Left lobe of liver (tissue), 2 donors: ENCODE measurements at regions not wholly inside any gene's neighbourhood (a gene's known extent, or its start where the extent isn't known, plus 50 kb on each side); places are given as distances from the start of the nearest gene placed in this dataset.

Source experiments
- ATAC-seq: fragments of 200-7000 bp; cut with Tn5 transposase; one replicate; pipeline ENCODE4 v1.9.1; 2020; ENCODE audit warnings: mild to moderate bottlenecking, moderate library complexity
- DNase-seq: peaks from one replicate; pipeline ENCODE4 v3.0.0-alpha.2; 2020; ENCODE audit warnings: low spot score
- donor health status: DM: no; HTN: no; CAD: no; lungs with moderate emphysema.
- donor health status: DM: no; HTN: yes; CAD: no.

GRCh38 chr13:105144936-105145335, 1390.5 kb downstream of the EFNB2 start:
- ATAC-seq (no peak), DNase-seq (no peak)

DNA sequence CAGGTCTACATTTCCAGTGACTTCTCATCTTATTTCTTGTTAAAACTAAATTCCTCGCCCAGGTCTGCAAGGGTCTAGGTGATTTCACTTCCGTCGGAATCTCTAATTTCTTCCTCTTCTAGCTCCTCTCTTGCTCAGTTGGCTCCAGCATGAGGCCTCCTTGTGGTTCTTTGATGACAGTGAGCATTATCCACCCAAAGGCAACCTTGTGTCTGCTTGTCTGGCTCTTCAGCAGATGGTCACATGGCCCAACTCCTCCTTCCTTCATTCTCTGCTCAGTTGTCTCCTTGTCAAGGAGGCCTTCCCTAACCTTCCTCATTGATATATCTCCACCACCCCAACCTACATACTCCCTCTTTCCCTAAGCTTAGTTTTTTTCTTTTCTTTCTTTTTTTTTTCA, 1391.4 kb downstream of the EFNB2 start:
- no peak for ATAC-seq
- DNase-seq: no peak

DNA sequence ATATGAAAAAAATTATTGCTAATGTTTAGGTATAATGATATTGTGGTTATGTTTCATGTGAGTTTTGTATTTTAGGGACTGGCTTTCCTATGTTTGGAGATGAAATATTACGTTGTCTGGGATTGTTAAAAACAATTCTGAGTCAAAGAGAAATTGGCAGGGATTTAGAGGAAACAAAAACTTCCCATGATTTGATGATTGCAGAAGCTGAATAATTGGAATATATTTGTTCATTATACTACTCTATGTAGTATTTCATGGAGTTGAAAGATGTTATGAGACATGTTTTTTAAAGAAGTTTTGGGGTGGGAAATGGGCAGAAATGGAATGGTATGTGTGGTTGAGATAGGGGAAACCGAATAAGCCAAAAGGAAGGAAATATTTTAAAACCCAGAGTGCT, 1392.9 kb downstream of the EFNB2 start:
- ATAC-seq (no peak), DNase-seq (no peak)

DNA sequence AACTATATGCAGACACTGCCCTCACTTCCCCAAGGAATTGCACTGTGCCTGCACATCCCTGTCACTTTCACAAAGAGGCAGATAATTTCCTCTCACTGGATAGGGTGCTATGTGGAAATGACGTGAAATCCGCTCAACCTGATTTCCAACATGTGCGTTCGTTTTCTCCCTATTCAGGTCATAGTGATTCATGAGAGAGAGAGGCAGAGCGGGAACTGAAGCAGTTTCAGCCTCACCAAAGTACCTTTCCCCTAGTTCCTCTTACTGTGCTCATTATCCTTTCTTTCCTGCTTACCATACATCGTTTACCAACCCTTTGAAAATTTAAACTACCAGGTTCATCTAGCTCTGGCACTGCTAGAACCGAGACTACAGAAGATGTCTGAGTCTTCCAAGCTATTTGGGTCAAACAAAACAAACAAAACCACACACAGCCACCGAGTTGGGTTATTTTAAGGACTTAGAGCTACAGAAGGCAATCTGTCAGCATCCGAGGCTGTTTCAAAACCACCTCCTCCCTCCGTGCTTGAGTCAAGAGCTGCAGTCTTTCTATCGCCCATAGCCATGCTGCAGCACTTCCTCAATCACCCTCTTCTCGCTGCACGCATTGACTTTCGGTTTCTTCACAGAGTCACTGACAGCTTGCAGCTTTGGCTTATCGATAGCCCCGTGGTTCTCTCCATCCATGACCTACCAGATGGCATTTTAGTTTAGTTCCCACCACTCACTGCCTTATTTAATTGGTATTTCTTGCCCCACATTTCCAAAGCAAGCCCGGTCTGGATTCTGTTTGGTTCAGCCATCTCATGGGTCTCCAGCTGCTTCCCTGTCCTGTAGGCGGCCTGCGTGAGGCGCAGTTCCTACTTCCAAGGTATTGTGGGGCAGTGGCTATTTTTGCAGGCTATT, 1395.8 kb downstream of the EFNB2 start:
- DNase-seq: peak; percentile 44
- peak; percentile 51 for ATAC-seq

DNA sequence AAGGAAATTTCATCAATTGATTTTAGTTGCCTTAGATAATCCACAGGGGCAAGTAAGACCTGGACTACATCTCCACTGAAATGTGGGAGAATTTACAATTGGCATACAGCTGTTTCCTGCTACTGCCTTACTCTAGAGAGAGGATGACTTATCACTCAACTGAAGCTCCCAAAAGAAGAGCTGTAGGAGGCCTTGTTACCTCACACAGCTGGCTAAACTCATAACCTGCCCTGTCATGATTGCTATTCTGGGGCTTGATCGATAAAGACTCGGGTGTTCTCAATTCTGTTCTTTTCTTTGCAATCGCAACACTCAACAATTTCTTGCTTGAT, 1396.4 kb downstream of the EFNB2 start:
- no peak for DNase-seq
- ATAC-seq: no peak

- ATAC-seq (no peak), DNase-seq (no peak)
Measured at GRCh38 chr13:105135852-105136615, 1399.4 kb downstream of the EFNB2 start.

DNA sequence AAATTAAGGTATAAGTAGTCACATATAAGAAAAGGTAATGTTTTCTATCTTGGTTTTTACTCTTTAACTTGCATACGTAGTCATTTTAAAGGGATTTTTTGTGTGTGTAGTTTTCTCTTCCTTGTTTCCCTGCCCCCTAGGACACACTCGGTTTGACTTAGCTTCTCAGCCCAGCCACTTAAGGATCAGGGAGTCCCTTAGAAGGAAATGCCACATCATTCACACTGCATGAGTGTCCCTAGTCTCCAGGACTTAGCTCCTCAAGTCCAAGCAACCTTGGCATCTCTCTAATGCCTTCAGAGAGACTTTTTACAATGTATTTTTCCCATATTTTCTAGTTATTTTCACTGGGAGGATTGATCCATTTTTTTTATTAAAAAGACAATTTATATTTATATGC, 1407.7 kb downstream of the EFNB2 start:
- ATAC-seq (no peak), DNase-seq (no peak)

DNA sequence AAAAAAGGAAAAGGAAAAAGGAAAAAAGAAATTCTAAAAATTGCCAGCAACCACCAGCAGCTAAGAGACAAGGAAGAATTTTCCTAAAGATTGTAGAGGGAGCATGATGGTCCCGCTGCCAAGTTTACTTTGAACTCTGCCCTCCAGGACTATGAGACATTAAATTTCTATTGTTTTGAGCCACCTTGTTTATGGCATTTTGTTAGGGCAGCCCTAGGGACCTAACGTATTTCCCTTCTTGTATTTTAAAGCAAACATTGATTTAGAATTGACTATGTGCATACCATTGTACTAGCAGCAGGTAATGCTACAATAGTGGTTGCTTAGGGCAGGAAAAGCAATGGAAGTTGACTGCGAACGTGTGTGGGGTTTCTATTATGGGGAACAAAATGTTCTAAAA, 1414.2 kb downstream of the EFNB2 start:
- ATAC-seq (no peak), DNase-seq (no peak)

DNA sequence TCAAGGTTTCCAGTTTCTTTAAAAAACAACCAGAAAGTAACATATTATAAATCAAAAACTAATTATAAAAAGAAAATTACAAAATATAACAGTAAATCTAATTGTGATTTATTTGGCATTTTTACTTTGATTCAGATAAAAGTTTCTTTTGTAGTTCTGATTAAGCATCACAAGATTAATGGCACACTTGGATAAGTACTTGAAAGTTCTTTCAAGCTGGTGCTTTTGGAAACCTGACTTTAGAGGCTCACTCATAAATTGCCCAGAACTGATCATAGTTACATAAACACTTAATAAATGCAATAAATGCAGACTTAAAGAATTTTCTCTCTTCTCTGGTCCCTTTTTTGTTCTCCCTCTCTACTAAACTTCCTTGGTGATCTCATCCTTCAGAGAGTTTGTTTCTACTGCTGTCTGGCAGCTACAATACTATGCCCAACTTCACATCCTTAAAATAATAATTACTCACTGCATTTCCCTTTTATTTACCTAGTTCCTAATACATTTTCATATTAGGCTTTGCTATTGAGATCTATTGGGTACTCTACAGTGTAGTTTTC, 1417.0 kb downstream of the EFNB2 start:
- DNase-seq: no peak
- ATAC-seq: no peak

- DNase-seq (no peak), ATAC-seq (no peak)
Measured at GRCh38 chr13:105116966-105117365, 1418.5 kb downstream of the EFNB2 start.

GRCh38 chr13:105112561-105112960, 1422.9 kb downstream of the EFNB2 start:
- no peak for DNase-seq

GRCh38 chr13:105107781-105108180, 1427.7 kb downstream of the EFNB2 start:
- ATAC-seq (no peak), DNase-seq (no peak)

More at GRCh38 chr13:105112561-105112960, 1422.9 kb downstream of the EFNB2 start:
- no peak for ATAC-seq

GRCh38 chr13:105105471-105105870, 1430.0 kb downstream of the EFNB2 start:
- DNase-seq (no peak), ATAC-seq (no peak)

DNA sequence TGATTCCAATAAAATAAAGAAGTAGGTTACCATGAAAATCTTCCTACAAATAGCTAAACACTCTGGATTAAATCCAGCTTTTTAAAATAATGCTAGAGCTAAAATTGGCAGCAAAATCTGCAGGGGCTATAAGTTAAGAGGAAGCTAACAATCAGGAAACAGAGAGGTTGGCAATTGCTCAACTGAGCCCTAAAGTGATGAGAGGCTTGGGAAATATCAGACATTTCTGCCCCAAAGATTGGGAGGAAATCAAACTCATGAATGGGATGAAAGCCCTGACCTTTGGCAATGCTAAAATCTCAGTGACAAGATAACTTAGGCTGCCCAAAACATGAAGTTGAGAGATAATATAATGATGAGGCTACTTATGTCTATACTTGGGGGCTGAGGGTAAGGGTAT, 1437.9 kb downstream of the EFNB2 start:
- ATAC-seq: no peak
- DNase-seq: no peak

- DNase-seq: no peak
- peak; percentile 83 for ATAC-seq
Measured at GRCh38 chr13:105089858-105090643, 1445.4 kb downstream of the EFNB2 start.

DNA sequence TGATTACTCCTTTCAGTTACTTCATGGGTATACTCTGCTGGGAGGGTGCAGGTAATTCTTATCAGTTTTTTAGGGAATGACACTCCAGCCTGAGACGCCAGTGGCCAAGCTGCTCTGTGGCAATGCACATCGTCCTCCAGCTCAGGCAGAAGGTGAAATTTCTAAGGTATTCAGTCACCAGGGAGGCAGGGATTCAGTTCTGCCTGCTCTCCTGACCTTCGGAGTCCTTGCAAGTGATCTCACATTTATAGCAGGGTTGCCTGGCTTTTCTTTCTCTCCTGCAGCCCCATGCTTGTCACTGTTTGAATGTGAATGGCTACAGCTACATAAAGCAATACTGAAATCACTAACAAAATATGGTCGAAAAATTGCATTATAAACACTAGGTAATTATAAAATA, 1447.5 kb downstream of the EFNB2 start:
- DNase-seq (no peak), ATAC-seq (no peak)

DNA sequence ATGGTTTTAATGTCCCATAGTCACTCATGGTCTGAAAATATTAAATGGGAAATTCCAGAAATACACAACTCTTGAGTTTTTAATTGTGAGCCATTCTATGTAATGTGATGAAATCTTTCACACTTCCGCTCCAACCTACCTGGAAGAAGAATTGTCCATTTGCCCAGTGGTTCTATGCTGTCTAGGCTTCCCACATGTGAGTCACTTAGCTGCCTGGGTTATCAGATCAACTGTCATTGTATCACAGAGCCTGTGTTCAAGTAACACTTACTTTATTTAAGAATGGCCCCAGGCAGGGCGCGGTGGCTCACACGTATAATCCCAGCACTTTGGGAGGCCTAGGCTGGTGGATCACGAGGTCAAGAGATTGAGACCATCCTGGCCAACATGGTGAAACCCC, 1450.5 kb downstream of the EFNB2 start:
- no peak for ATAC-seq
- no peak for DNase-seq

- ATAC-seq (no peak), DNase-seq (no peak)
Measured at GRCh38 chr13:105083992-105084391, 1451.5 kb downstream of the EFNB2 start.

GRCh38 chr13:105074755-105075154, 1460.7 kb downstream of the EFNB2 start:
- DNase-seq: no peak
- ATAC-seq: no peak

- DNase-seq: no peak
- ATAC-seq: no peak
Measured at GRCh38 chr13:105073041-105073440, 1462.4 kb downstream of the EFNB2 start.

GRCh38 chr13:105070452-105070851, 1465.0 kb downstream of the EFNB2 start:
- ATAC-seq (no peak), DNase-seq (no peak)
